Prostate gland (tissue), 2 donors: ENCODE measurements at regions not wholly inside any gene's neighbourhood (a gene's known extent, or its start where the extent isn't known, plus 50 kb on each side); places are given as distances from the start of the nearest gene placed in this dataset.

ENCODE experiments used
- CTCF ChIP-seq, 4 experiments: fragments of 200-600 bp in 2 of 4; fragments of 450-650 bp in 2 of 4; sonication (generic) in 2 of 4; IDR thresholded peaks; 1 replicate in 3 of 4; 2 replicates in 1 of 4; pipeline ENCODE4 v1.5.1; 2016 to 2019; ENCODE audit warnings: antibody characterized with exemption in 4 of 4, mild to moderate bottlenecking in 2 of 4, moderate library complexity in 2 of 4
- POLR2A ChIP-seq: fragments of 450-650 bp; IDR thresholded peaks from one replicate; pipeline ENCODE4 v1.6.1; 2016; ENCODE audit warnings: antibody characterized with exemption, mild to moderate bottlenecking
- POLR2AphosphoS5 ChIP-seq: sonication (generic); formaldehyde crosslinking; IDR thresholded peaks from one replicate; pipeline ENCODE4 v1.6.1; 2017; ENCODE audit warnings: antibody characterized with exemption

GRCh38 chrX:10077425-10078188, 79.2 kb upstream of the CLCN4 start:
- TF ChIP-seq CTCF (IDR thresholded peaks at IDR 0.05) (no peak), POLR2AphosphoS5 (no peak), POLR2A (no peak)
